Limb (tissue), 2 donors: ENCODE measurements at regions not wholly inside any gene's neighbourhood (a gene's known extent, or its start where the extent isn't known, plus 50 kb on each side); places are given as distances from the start of the nearest gene placed in this dataset.
A peak's percentile ranks its signal among the peaks of the same experiment; 100 is the strongest.

Experiments used
- DNase-seq, 2 donors: peaks; one replicate each; pipeline ENCODE4 v3.0.0-alpha.2; 2016; ENCODE audit errors: extremely low spot score in 2 of 2

GRCh38 chr7:83861-84632 lies 108.3 kb upstream of the FAM20C start:
- DNase-seq: peak in 1 of 2 donors; percentile 24

- no peak for DNase-seq
These were observed 107.7 kb upstream of the FAM20C start for GRCh38 chr7:84633-85020.

- DNase-seq: peak in 1 of 2 donors; percentile 33
These were observed 107.1 kb upstream of the FAM20C start for GRCh38 chr7:85074-85882.

- DNase-seq: no peak
These were observed 106.4 kb upstream of the FAM20C start for GRCh38 chr7:85883-86515.

GRCh38 chr7:86629-87028 lies 105.7 kb upstream of the FAM20C start:
- DNase-seq: no peak

GRCh38 chr7:87047-87446 lies 105.3 kb upstream of the FAM20C start:
- DNase-seq: no peak

- DNase-seq: no peak
These were observed 104.7 kb upstream of the FAM20C start for GRCh38 chr7:87671-88070.

GRCh38 chr7:88095-88926 lies 104.1 kb upstream of the FAM20C start:
- DNase-seq: no peak

- no peak for DNase-seq
These were observed 103.5 kb upstream of the FAM20C start for GRCh38 chr7:88927-89231.

GRCh38 chr7:89232-90019 lies 102.9 kb upstream of the FAM20C start:
- DNase-seq: no peak

- DNase-seq: peak in 1 of 2 donors; percentile 73
These were observed 102.0 kb upstream of the FAM20C start for GRCh38 chr7:90111-91063.

GRCh38 chr7:91396-92175 lies 100.8 kb upstream of the FAM20C start:
- DNase-seq: peak in 1 of 2 donors; percentile 23

- no peak for DNase-seq
These were observed 100.1 kb upstream of the FAM20C start for GRCh38 chr7:92231-92674.

- no peak for DNase-seq
These were observed 99.3 kb upstream of the FAM20C start for GRCh38 chr7:92888-93672.

GRCh38 chr7:94251-94801 lies 98.0 kb upstream of the FAM20C start:
- no peak for DNase-seq

GRCh38 chr7:95180-95862 lies 97.0 kb upstream of the FAM20C start:
- DNase-seq: no peak

- no peak for DNase-seq
These were observed 96.5 kb upstream of the FAM20C start for GRCh38 chr7:95863-96260.
